ENCODE measurements at regions not wholly inside any gene's neighbourhood (a gene's known extent, or its start where the extent isn't known, plus 50 kb on each side); places are given as distances from the start of the nearest gene placed in this dataset.

DNA sequence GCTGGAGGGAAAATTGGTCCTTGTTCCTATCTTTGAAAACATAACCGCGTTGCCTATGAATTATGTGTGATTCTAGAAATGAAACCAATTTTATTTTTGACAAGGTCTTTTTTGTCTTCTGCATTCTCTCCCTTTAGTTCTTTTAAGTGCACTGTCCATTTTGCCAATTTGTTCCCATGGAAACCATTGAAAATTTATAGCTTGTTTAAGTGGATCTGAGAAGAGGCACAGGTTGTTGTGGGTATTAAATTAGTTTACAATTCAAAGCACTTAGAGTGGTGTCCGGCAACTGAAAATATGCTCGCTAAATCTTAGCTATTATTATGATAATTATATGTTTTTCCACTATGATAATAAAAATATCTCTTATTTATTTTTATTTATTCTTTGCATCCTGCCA is 107.5 kb upstream of the FSHR start:
- DNase-seq: no peak
- Histone ChIP-seq H2AFZ (ENCODE audit: low read depth, low read length) (no peak overlapping the region), H2BK120ac (ENCODE audit: low read depth, low read length) (no peak overlapping the region), H2BK15ac (ENCODE audit: low read depth, poor library complexity, severe bottlenecking) (no peak overlapping the region), H2BK12ac (ENCODE audit: low read length in 2 of 2) (no peak overlapping the region), H2AK5ac (ENCODE audit: low read length, severe bottlenecking) (no peak overlapping the region), H3K27me3 (ENCODE audit: control insufficient read depth in 1 of 2, insufficient read depth in 1 of 2, low read length in 2 of 2) (peaks cover 0 to 28% of the 10 kb centered on the region in 2 experiments), H3K27ac (ENCODE audit: low read length, poor library complexity, severe bottlenecking) (no peak overlapping the region), H4K8ac (ENCODE audit: low read length) (no peak overlapping the region), H3K9me3 (ENCODE audit: control insufficient read depth, low read length) (no peaks in the 10 kb centered on the region), H3K4me1 (ENCODE audit: control insufficient read depth, insufficient read depth, low read depth, low read length) (no peaks in the 10 kb centered on the region), H2BK5ac (ENCODE audit: low read depth, low read length, poor library complexity, severe bottlenecking) (no peak overlapping the region), H3K4ac (ENCODE audit: low read depth in 1 of 2, low read length in 2 of 2) (no peak overlapping the region), H3K18ac (ENCODE audit: low read depth in 1 of 2, low read length in 2 of 2) (no peak overlapping the region), H3K4me2 (ENCODE audit: low read length, poor library complexity, severe bottlenecking) (no peak overlapping the region), H3K4me3 (ENCODE audit: insufficient read depth in 1 of 2, low read depth in 1 of 2, low read length in 2 of 2) (no peak overlapping the region), H3K79me1 (replicated peaks; ENCODE audit: low read length, poor library complexity, severe bottlenecking) (no peaks in the 10 kb centered on the region), H3K14ac (ENCODE audit: low read length in 2 of 2) (no peak overlapping the region), H4K91ac (ENCODE audit: low read length) (no peak overlapping the region), H3K36me3 (ENCODE audit: control insufficient read depth in 1 of 2, insufficient read depth in 2 of 2, low read depth in 1 of 2, low read length in 2 of 2) (no peaks in the 10 kb centered on the region), H3K9ac (ENCODE audit: low read length) (no peak overlapping the region), H3K23ac (ENCODE audit: low read length in 2 of 2) (no peak overlapping the region)
- WGBS: no CpG with 5 or more reads among the region's 4 CpGs

DNA sequence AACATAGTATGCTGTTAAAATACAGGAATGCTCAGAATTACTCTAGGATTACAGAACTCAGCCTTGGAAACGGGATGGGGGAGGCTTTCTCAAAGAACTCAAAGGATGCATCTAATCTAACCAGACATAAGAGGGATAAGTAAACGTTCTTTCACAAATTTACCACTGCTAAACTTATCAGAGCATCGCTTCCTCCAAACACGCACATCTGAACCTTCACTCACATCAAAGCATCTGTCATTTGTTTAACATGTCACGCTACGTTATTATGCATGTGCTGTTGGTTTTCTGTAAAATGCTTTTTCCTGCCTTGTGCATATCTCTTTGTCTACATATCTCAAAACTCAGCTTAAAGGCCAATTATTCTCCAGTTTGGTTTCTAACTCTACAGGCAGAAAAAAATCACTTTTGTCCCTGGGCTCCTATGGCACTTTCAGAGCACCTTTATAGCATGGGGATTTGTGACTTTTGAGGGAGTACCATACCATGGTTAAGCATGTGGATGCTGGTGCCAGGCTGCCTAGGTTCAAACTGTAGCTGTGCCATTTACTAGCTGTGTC is 106.7 kb upstream of the FSHR start:
- Histone ChIP-seq H3K9me3 (ENCODE audit: control insufficient read depth, low read length) (no peaks in the 10 kb centered on the region), H3K36me3 (ENCODE audit: control insufficient read depth in 1 of 2, insufficient read depth in 2 of 2, low read depth in 1 of 2, low read length in 2 of 2) (no peaks in the 10 kb centered on the region), H3K4me1 (ENCODE audit: control insufficient read depth, insufficient read depth, low read depth, low read length) (no peaks in the 10 kb centered on the region), H3K23ac (ENCODE audit: low read length in 2 of 2) (no peak overlapping the region), H3K27ac (ENCODE audit: low read length, poor library complexity, severe bottlenecking) (no peak overlapping the region), H2BK12ac (ENCODE audit: low read length in 2 of 2) (no peak overlapping the region), H2BK15ac (ENCODE audit: low read depth, poor library complexity, severe bottlenecking) (no peak overlapping the region), H2AK5ac (ENCODE audit: low read length, severe bottlenecking) (no peak overlapping the region), H3K18ac (ENCODE audit: low read depth in 1 of 2, low read length in 2 of 2) (no peak overlapping the region), H2AFZ (ENCODE audit: low read depth, low read length) (no peak overlapping the region), H3K4me2 (ENCODE audit: low read length, poor library complexity, severe bottlenecking) (no peak overlapping the region), H3K4ac (ENCODE audit: low read depth in 1 of 2, low read length in 2 of 2) (no peak overlapping the region), H4K8ac (ENCODE audit: low read length) (no peak overlapping the region), H3K9ac (ENCODE audit: low read length) (no peak overlapping the region), H3K79me1 (replicated peaks; ENCODE audit: low read length, poor library complexity, severe bottlenecking) (no peaks in the 10 kb centered on the region), H3K4me3 (ENCODE audit: insufficient read depth in 1 of 2, low read depth in 1 of 2, low read length in 2 of 2) (no peak overlapping the region), H4K91ac (ENCODE audit: low read length) (no peak overlapping the region), H2BK120ac (ENCODE audit: low read depth, low read length) (no peak overlapping the region), H2BK5ac (ENCODE audit: low read depth, low read length, poor library complexity, severe bottlenecking) (no peak overlapping the region), H3K14ac (ENCODE audit: low read length in 2 of 2) (no peak overlapping the region), H3K27me3 (ENCODE audit: control insufficient read depth in 1 of 2, insufficient read depth in 1 of 2, low read length in 2 of 2) (peaks cover 0 to 28% of the 10 kb centered on the region in 2 experiments)
- 86% methylated on average over 6 of the region's 6 CpGs for WGBS
- DNase-seq: no peak

DNA sequence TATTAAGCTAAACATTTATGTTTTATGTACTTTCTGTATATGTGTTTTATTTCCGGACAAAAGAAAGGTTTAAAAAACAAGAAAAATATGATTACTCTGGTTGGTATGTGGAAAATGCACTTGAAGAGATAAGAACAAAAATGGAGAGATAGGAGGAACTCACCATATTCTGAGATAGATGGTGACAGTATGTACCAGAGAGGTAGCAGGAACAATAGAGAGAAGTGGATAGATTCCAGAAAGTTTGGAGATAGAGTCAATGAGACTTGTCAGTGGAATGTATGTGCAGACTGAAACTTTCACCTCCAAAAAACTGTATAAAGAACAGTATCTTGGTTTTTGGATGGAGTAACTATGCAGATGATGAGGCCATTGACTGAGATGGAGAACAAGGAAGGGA is 105.6 kb upstream of the FSHR start:
- H3K4ac ChIP-seq (ENCODE audit: low read depth in 1 of 2, low read length in 2 of 2): no peak overlapping the region
- no peaks in the 10 kb centered on the region for H3K36me3 ChIP-seq (ENCODE audit: control insufficient read depth in 1 of 2, insufficient read depth in 2 of 2, low read depth in 1 of 2, low read length in 2 of 2)
- no peak overlapping the region for H3K23ac ChIP-seq (ENCODE audit: low read length in 2 of 2)
- no peak for DNase-seq
- no peak overlapping the region for H3K18ac ChIP-seq (ENCODE audit: low read depth in 1 of 2, low read length in 2 of 2)
- no peak overlapping the region for H3K4me3 ChIP-seq (ENCODE audit: insufficient read depth in 1 of 2, low read depth in 1 of 2, low read length in 2 of 2)
- H3K9ac ChIP-seq (ENCODE audit: low read length): no peak overlapping the region
- H3K4me2 ChIP-seq (ENCODE audit: low read length, poor library complexity, severe bottlenecking): no peak overlapping the region
- no peak overlapping the region for H3K27ac ChIP-seq (ENCODE audit: low read length, poor library complexity, severe bottlenecking)
- no peak overlapping the region for H2AK5ac ChIP-seq (ENCODE audit: low read length, severe bottlenecking)
- whole genome bisulfite sequencing: 93% methylated on average over 1 of the region's 1 CpG
- H2BK12ac ChIP-seq (ENCODE audit: low read length in 2 of 2): no peak overlapping the region
- no peak overlapping the region for H4K91ac ChIP-seq (ENCODE audit: low read length)
- H3K14ac ChIP-seq (ENCODE audit: low read length in 2 of 2): no peak overlapping the region
- H3K27me3 ChIP-seq (ENCODE audit: control insufficient read depth in 1 of 2, insufficient read depth in 1 of 2, low read length in 2 of 2): peaks cover 0 to 28% of the 10 kb centered on the region in 2 experiments
- H2AFZ ChIP-seq (ENCODE audit: low read depth, low read length): no peak overlapping the region
- H2BK5ac ChIP-seq (ENCODE audit: low read depth, low read length, poor library complexity, severe bottlenecking): no peak overlapping the region
- H3K79me1 ChIP-seq (replicated peaks; ENCODE audit: low read length, poor library complexity, severe bottlenecking): no peaks in the 10 kb centered on the region
- no peak overlapping the region for H4K8ac ChIP-seq (ENCODE audit: low read length)
- H3K4me1 ChIP-seq (ENCODE audit: control insufficient read depth, insufficient read depth, low read depth, low read length): no peaks in the 10 kb centered on the region
- no peak overlapping the region for H2BK15ac ChIP-seq (ENCODE audit: low read depth, poor library complexity, severe bottlenecking)
- H2BK120ac ChIP-seq (ENCODE audit: low read depth, low read length): no peak overlapping the region
- H3K9me3 ChIP-seq (ENCODE audit: control insufficient read depth, low read length): no peaks in the 10 kb centered on the region

DNA sequence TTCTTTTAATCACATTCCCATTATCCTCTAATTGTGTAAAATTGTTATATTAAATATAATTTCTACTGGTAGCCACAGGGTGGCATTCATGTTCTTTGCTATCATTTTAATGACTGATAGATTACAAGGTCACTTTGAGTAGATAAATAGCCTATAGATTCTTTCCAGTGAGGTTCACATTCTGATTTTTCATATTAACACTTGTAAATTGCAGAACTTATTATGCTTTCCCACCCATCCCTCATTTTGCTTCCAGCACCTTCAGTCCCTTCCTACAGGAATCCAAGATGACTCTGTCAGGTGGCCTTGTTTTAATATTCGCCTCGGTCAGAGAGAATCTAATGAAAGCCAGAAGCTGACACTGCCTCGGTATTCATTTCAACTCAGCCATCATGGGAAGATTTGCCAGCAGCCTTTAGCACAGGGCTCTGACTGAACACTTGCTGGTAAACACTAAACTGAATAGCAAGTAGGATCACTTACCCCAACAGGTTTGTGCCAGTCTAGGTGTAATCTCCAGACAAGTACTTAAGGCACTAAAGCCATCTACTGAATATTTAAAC is 101.2 kb upstream of the FSHR start:
- no peaks in the 10 kb centered on the region for H3K36me3 ChIP-seq (ENCODE audit: control insufficient read depth in 1 of 2, insufficient read depth in 2 of 2, low read depth in 1 of 2, low read length in 2 of 2)
- no peak overlapping the region for H3K14ac ChIP-seq (ENCODE audit: low read length in 2 of 2)
- no peak overlapping the region for H2AK5ac ChIP-seq (ENCODE audit: low read length, severe bottlenecking)
- 89% methylated on average over 3 of the region's 3 CpGs for WGBS
- no peak for DNase-seq
- H2BK15ac ChIP-seq (ENCODE audit: low read depth, poor library complexity, severe bottlenecking): no peak overlapping the region
- no peak overlapping the region for H2AFZ ChIP-seq (ENCODE audit: low read depth, low read length)
- H2BK120ac ChIP-seq (ENCODE audit: low read depth, low read length): no peak overlapping the region
- no peak overlapping the region for H3K4ac ChIP-seq (ENCODE audit: low read depth in 1 of 2, low read length in 2 of 2)
- H3K79me1 ChIP-seq (replicated peaks; ENCODE audit: low read length, poor library complexity, severe bottlenecking): no peaks in the 10 kb centered on the region
- no peak overlapping the region for H2BK5ac ChIP-seq (ENCODE audit: low read depth, low read length, poor library complexity, severe bottlenecking)
- no peak overlapping the region for H4K91ac ChIP-seq (ENCODE audit: low read length)
- H3K4me3 ChIP-seq (ENCODE audit: insufficient read depth in 1 of 2, low read depth in 1 of 2, low read length in 2 of 2): no peak overlapping the region
- no peak overlapping the region for H3K27ac ChIP-seq (ENCODE audit: low read length, poor library complexity, severe bottlenecking)
- no peak overlapping the region for H3K4me2 ChIP-seq (ENCODE audit: low read length, poor library complexity, severe bottlenecking)
- H3K18ac ChIP-seq (ENCODE audit: low read depth in 1 of 2, low read length in 2 of 2): no peak overlapping the region
- H3K27me3 ChIP-seq (ENCODE audit: control insufficient read depth in 1 of 2, insufficient read depth in 1 of 2, low read length in 2 of 2): peaks cover 0 to 8% of the 10 kb centered on the region in 2 experiments
- no peak overlapping the region for H3K23ac ChIP-seq (ENCODE audit: low read length in 2 of 2)
- H2BK12ac ChIP-seq (ENCODE audit: low read length in 2 of 2): no peak overlapping the region
- H3K9me3 ChIP-seq (ENCODE audit: control insufficient read depth, low read length): no peaks in the 10 kb centered on the region
- H3K4me1 ChIP-seq (ENCODE audit: control insufficient read depth, insufficient read depth, low read depth, low read length): no peaks in the 10 kb centered on the region
- no peak overlapping the region for H3K9ac ChIP-seq (ENCODE audit: low read length)
- no peak overlapping the region for H4K8ac ChIP-seq (ENCODE audit: low read length)

Data from mesenchymal stem cell (in vitro differentiated cells and primary cell).